GM18858 (cell line): ENCODE measurements at regions not wholly inside any gene's neighbourhood (a gene's known extent, or its start where the extent isn't known, plus 50 kb on each side); places are given as distances from the start of the nearest gene placed in this dataset.
"Not testable (repeated sequence)": the region's sequence is repeated elsewhere in the genome, so short reads cannot be mapped to it uniquely, and the experiment has no call there.

ENCODE experiments used
- ATAC-seq: cut with Tn5 transposase; IDR thresholded peaks from one replicate; pipeline ENCODE4 v1.9.1; 2021; ENCODE audit not compliant: unreplicated experiment

GRCh38 chr1:90317628-90318027, 322.7 kb downstream of the ZNF326 start:
- no peak for ATAC-seq

- ATAC-seq, result no peak
These were observed 319.6 kb downstream of the ZNF326 start for GRCh38 chr1:90314533-90314932.

GRCh38 chr1:90313778-90314177, 318.9 kb downstream of the ZNF326 start:
- no peak for ATAC-seq

- no peak for ATAC-seq
These were observed 314.9 kb downstream of the ZNF326 start for GRCh38 chr1:90309806-90310205.

- ATAC-seq, result no peak
These were observed 313.5 kb downstream of the ZNF326 start for GRCh38 chr1:90308421-90308820.

- no peak for ATAC-seq
These were observed 310.7 kb downstream of the ZNF326 start for GRCh38 chr1:90305577-90305976.

GRCh38 chr1:90296327-90296726, 301.4 kb downstream of the ZNF326 start:
- ATAC-seq, result no peak

- ATAC-seq, result no peak
These were observed 300.6 kb downstream of the ZNF326 start for GRCh38 chr1:90295534-90295933.

- ATAC-seq, result no peak
These were observed 296.7 kb downstream of the ZNF326 start for GRCh38 chr1:90291431-90292216.

- no peak for ATAC-seq
These were observed 287.9 kb downstream of the ZNF326 start for GRCh38 chr1:90282811-90283210.

GRCh38 chr1:90281886-90282285, 287.0 kb downstream of the ZNF326 start:
- ATAC-seq, result not testable (repeated sequence)

- no peak for ATAC-seq
These were observed 282.4 kb downstream of the ZNF326 start for GRCh38 chr1:90277270-90277669.

GRCh38 chr1:90274376-90274775, 279.5 kb downstream of the ZNF326 start:
- ATAC-seq, result no peak

GRCh38 chr1:90273241-90273774, 278.4 kb downstream of the ZNF326 start:
- no peak for ATAC-seq

- ATAC-seq, result no peak
These were observed 267.9 kb downstream of the ZNF326 start for GRCh38 chr1:90262791-90263190.

GRCh38 chr1:90262286-90262685, 267.4 kb downstream of the ZNF326 start:
- ATAC-seq, result no peak

GRCh38 chr1:90246069-90246468, 251.2 kb downstream of the ZNF326 start:
- ATAC-seq, result no peak

- no peak for ATAC-seq
These were observed 241.6 kb downstream of the ZNF326 start for GRCh38 chr1:90236493-90236892.

GRCh38 chr1:90223401-90223800, 228.5 kb downstream of the ZNF326 start:
- ATAC-seq, result no peak

GRCh38 chr1:90220941-90221693, 226.2 kb downstream of the ZNF326 start:
- no peak for ATAC-seq

- no peak for ATAC-seq
These were observed 225.6 kb downstream of the ZNF326 start for GRCh38 chr1:90220496-90220895.
